Renal pelvis (tissue), 1 donor: ENCODE measurements at regions not wholly inside any gene's neighbourhood (a gene's known extent, or its start where the extent isn't known, plus 50 kb on each side); places are given as distances from the start of the nearest gene placed in this dataset.
"Not testable (repeated sequence)": the region's sequence is repeated elsewhere in the genome, so short reads cannot be mapped to it uniquely, and the experiment has no call there.

Experiments
- DNase-seq: peaks from one replicate; pipeline ENCODE4 v3.0.0-alpha.2; 2013

DNA sequence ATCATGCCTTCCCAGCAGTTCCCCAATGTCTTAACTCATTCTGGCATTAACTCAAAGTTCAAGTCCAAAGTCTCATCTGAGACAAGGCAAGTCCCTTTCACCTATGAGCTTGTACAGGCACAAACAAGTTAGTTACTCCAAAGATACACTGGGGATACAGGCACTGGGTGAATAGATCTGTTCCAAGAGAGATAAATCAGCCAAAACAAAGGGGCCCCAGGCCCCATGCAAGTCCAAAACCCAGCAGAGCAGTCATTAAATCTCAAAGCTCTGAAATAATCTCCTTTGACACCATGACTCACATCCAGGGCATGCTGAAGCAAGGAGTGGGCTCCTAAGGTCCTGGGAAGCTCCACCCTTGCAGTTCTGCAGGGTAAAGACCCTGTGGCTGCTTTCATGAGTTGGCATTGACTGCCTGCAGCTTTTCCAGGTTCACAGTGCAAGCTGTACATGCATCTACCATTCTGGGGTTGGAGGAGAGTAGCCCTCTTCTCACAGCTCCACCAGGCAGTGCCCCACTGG, 332.2 kb upstream of the KIF2B start:
- no peak for DNase-seq

DNA sequence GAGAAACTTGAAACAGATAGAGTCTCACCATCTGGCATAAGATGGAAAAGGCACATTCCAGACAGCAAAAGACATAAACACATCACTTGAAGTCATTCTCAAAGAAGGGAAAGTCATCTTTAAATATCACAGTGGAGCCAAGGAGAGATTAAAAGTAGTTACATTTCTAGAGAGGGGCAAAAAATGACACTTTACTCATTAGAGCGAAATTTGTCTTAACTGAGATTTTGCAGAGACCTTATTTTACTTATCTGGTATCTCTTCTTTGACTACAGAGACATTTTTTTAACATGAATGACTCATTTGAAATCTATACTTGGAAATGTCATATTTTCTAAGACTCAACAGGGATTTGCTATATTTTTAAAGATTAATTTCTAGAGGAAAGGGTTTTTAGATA, 339.0 kb upstream of the KIF2B start:
- no peak for DNase-seq

DNA sequence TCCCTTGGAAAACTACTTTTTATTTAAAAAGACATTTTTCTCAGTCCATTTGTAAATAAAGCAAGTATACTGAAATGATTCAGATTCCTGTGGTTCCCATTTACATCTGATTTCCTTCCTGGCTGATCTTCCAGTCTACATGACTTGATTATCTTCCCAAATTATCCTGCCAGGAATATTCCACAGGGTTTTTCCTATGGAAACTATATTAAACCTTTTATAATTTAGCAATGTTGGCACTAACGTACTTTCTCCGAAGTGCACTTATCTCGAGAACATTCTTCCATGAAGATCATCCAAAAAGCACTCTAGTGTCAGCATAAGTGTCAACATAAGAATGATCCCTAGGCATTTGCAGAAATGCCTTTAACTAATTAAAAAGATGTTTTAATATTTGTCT, 347.7 kb upstream of the KIF2B start:
- no peak for DNase-seq

DNA sequence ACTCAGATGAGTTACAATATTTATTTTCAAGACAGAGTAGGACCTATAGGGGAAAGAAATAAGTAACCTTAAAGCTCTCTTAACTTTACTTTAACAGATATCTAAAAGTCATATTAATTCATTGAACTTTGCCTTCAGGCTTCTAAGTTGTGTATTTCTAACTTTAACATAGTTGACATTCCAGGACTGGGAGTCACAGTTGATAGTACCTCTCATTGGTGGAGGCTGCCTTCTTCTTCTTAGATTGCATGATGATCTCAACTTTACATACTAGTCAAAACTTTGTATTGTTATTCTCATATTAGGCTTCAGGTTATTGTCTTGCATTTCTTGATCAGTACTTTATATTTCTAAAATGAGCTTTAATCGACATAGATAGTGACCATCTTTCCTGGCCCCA, 350.1 kb upstream of the KIF2B start:
- no peak for DNase-seq

DNA sequence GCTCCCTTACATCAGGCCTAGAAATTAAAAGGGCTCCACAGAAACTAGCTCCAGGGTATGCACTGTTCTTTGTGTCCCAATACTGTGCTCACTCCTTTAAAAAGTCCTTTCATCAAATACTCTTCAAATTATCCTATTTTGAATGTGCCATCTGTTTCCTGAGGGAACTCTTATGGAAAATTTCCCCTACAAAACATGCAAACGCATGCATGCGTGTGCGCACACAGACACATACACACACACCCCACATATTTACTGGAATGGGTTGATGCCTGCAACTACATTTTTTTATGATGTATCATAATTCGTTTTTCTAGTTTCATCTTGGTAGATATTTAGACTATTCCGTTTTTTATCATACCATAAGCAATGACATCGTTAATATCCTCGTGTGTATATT, 351.2 kb upstream of the KIF2B start:
- DNase-seq: no peak

DNA sequence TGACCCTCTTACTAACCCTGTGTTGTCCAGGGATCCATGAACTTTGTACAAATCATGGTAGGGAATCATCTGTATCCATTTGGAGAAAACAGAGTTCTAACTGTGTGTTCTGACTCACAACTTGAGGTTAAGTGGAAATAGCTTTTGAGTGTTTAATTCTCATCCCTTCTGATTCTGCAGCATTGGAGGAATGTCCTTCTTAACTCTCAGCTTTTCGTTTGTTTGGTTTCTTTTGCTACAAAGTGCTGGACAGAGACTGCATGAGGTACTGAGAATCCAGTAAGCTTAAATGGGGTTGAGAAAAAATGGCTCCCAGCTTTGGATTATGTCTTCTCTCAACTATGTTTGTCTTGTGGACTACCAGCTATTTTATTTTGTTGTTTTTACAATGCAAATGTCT, 352.1 kb upstream of the KIF2B start:
- no peak for DNase-seq

DNA sequence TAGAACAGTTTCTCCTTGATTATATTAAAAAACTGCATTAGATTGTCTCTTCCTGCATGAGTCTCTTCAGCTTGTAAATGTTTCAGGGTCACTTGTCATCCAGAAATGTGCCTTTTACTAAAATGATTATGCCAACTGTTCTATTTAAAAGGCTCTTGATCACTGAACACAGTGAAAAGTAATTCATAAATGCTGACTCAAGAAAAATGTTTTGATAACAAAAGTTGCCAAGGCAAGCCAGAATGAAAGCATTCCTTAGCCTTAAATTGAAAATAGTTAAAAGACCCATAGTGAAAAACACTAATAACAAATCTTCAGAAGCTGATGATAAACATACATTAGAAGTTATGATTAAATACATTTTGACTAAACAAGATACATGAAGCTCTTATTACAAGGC, 356.0 kb upstream of the KIF2B start:
- DNase-seq: no peak

DNA sequence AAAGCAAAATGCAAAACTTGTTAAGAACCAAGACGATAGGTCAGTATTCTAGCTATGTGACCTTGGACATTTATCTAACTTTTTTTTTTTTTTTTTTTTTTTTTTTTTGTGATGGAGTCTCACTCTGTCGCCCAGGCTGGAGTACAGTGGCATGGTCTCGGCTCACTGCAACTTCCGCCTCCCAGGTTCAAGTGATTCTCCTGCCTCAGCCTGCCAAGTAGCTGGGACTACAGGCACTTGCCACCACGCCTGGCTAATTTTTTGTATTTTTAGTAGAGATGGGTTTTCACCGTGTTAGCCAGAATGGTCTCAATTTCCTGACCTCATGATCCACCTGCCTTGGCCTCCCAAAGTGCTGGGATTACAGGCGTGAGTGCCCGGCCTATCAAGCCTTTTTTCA, 358.3 kb upstream of the KIF2B start:
- DNase-seq: not testable (repeated sequence)

DNA sequence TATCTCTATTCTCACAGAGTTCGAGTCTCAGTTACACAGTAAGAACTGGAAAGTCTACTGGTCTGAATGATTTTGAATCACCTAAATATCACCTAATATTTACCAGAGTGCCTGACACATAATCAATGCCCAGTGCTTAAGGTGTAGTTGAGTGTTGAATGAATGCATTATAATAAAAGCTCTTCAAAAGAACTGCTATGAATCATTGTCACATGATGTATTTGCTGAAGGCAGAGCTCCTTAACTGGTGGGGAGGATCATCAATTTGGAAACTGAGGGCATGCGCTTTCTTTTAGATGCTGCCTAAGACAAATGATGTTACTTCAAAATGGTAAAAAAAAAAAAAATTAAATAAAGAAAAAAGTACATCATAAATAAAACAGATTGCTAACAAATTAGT, 359.4 kb upstream of the KIF2B start:
- no peak for DNase-seq

DNA sequence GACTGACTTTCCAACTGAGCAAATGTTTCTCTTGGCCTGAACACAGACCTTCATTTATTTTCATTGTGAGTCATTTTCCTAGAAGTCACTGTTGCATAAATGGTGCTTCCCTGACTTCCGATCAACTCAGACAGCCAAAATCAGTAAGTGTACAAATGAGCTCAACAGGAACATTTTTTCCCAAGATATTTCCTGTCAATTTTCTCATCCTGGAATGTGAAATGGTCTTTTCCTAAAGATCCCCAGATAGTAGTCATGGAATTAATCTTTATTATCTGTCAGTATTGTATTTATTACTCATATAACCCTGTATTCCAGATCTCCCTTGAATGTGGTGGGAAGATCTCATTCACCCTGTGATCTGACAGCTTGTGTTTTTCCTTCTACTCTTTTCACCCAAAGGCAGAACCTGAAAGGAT, 360.3 kb upstream of the KIF2B start:
- DNase-seq: peak; percentile 8

DNA sequence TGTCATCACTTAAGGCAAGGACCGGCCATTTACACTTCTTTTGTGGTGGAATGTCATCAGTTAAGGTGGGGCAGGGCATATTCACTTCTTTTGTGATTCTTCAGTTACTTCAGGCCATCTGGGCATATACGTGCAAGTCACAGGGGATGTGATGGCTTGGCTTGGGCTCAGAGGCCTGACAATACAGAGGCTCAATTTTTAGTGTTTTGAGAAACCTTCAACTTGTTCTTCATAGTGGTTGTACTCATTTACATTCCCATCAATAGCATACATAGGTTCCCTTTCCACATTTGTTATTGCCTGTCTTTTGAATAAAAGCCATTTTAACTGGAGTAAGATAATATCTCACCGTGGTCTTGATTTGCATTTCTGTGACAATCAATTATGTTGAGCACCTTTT, 366.8 kb upstream of the KIF2B start:
- DNase-seq: not testable (repeated sequence)

DNA sequence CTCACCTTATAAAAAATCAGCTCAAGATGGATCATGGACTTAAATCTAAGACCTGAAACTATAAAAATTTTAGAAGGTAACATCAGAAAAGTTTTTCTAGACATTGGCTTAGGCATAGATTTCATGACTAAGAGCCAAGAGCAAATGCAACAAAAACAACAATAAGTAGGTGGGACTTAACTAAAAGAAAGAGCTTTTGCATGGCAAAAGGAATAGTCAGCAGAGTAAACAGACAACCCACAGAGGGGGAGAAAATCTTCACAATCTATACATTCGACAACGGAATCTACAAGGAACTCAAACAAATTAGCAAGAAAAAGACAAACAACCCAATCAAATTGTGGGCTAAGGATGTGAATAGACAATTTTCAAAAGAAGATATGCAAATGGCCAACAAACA, 368.4 kb upstream of the KIF2B start:
- DNase-seq: no peak

DNA sequence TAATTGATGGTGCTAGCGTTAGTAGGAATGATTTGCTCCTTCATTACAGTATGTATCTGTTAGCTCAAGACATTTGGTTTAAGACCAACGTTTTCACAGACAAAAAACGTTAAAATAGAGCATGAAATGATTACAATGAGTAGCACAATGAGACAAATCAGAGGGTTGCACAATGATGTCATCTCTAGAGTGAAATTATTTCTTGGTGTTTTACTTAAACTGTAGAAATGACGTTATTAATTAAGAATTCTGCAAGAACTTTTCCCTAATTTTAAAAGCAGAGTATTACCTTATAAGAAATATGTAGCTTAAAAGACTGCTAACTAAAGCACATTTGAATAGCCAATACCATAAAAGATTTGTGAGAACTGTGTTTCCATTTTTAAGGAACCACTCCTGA, 373.4 kb upstream of the KIF2B start:
- no peak for DNase-seq

DNA sequence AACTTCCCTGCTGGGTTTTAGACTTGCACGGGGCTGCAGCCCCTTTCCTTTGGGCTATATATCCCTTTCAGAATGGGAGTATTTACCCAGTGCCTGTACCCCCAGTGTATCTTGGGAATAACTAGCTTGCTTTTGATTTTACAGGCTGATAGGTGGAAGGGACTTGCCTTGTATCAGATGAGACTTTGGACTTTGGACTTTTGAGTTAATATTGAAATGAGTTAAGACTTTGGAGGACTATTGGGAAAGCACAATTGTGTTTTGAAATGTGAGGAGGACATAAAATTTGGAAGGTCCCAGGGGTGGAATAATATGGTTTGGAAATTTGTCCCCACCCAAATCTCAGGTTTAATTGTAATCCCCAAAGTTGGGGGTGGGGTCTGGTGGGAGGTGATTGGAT, 393.8 kb upstream of the KIF2B start:
- DNase-seq: no peak

DNA sequence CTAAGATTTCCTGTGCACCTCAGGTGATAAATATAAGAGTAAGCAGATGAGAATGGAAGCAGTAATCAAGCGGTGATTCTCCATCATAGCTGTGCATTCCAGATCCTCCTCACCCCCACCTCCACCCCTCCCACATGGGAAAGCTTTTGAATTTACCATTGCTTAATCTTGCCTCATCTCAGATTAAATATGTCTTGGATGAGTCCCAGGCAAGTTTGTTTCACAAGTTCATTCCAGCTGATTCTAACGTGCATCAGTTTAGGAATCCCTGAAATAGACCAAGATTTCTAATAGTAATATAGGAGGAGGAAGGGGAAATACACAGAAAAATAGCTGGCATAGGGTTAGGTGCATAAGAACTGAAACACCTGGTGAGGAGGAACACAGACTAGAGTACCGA, 396.2 kb upstream of the KIF2B start:
- DNase-seq: no peak

DNA sequence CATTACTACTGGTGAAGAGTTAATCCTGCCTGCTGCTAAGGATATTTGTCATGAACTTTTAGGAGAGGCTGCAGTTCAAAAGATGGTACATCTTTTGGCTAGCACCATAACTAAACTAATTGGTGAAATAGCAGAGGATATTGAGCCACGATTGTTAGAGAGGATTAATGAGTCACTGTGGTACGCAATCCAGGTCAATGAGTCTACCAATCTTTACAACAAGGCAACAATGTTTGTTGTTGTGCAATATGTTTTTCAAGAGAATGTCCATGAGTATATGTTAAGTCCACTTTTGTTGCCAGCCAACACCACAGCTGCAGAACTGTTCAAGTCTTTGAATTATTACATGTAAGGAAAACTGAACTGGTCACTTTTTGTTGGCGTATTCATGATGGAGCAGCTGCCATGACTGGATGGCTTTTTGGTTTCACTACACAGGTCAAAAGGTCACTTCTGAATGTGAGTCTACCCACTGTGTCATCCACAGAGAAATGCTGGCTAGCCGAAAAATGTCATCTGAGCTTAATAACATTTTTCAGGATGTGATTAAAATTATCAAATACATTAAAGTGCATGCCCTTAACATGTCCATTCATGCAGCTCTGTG, 402.6 kb upstream of the KIF2B start:
- DNase-seq: no peak

DNA sequence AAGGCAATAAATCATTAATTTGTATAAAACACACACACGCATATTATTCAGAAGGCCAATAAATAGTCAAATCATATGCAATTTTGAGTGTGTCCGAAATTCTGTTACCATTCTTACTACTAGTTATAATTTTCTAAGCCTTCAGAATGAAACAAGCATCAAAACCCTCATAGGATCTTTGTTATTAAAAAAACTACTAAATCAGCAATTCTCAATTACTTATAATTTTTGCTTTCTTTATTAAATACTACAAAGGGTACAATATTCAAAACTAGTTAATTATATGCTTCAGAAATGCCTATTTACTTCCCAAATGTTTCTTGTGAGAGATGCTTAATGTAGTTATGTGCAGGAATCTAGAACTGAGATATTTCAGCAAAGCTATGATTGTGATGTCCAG, 413.1 kb upstream of the KIF2B start:
- no peak for DNase-seq

DNA sequence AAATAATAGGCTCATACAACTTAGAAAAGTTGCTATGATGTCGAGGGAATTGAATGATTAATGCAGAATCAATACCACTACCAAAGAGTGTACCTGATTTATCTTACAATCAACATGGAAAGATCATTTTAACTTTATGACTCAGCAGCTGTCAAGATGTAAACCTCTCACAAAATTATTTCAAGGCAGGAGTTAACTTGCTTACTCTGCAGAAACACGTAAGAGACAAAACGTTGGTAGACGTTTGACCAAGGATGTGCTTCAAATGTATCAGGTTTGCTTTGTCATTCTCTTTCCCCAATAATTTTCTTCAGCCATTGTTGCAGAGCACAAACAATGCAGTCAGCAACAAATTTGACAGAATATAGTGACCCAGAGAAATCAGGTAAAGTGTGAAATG, 415.8 kb upstream of the KIF2B start:
- DNase-seq: no peak

DNA sequence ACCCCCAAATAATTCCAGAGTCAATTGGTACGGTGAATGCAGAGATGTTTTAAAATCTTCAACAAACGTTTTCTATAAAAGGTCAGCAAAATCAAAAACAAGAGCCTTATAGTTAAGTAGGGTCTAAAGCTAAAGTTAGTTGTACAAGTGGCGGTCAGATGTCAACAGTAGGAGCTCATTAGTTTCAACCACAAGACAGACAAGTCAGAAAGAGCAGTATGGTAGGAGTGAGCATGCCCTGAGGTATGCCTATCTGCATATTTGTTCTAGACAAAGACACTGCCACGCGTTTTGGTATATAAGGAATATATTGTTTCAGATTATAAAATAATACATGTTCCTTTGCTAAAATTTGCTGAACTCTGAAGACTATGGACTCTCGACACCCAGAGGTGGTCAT, 431.5 kb upstream of the KIF2B start:
- no peak for DNase-seq

DNA sequence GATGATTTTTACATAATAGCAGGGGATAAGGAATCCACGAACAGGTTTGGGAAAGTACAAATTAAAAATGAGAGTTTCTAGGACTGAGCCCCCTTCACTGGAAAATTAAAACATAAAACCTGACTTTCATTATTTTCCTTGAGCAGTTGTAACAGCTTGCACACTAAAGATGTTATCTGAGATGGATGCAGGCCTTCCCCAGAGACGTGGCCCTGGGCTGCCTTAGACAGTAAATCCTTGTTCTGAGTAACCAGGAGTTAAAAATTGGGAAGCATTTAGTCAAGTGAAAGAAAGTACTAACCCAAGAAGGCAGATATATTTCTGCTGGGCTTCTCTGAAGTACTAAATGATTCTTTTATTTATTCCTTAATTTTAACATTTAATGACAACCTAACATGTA, 432.2 kb upstream of the KIF2B start:
- DNase-seq: no peak

DNA sequence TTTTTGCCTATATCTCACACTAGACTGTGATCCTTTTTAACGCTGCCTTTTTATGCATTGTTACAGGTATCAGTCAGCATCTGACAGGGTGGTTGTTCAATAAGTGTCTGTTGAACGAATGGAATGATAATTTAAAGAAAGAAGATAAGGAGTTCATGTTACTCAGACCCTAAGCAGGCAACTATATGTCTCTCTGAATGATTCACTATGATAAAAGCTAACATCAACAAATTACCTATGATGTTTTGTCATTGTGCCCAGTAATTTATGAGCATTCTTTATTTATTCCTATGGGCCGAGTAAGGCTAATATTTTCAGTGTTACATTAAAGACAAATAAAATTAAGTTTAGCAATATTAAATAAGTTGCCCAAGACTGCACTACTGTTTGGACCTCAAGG, 435.0 kb upstream of the KIF2B start:
- no peak for DNase-seq

DNA sequence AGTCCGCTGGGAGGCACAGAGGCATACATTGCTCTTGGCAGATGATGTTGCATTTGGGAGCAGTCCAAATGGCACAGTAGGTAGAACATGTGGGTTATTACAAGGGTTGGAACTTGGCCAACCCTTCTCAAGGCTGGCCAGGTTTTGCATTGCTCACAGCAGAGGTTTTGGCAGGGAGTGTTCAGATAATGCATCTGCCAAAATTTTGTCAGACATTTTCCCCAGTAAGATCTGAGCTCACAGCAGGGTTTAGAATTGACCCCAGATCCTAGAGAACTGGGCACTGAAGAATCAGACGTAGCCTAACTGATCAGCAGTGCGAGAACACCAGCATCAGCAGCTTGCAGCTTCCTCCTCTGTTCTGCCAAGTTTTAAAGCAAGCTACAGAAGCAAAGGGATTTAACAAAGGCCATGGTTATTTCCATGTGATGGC, 468.8 kb upstream of the KIF2B start:
- no peak for DNase-seq

DNA sequence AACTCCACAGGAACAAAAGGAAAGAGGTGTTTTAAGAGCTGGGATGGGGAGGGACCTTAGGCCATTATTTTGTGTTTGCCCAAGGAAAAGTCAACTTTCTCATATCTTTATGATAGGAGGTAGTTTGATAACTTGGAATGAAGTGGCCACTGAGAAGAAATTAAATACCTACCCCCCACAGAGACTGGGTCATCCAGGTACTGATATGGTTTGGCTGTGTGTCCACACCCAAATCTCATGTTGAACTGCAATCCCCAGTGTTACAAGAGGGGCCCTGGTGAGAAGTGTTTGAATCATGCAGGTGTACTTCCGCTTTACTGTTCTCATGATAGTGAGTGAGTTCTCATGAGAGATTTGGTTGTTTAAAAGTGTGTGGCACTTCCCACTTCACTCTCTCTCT, 477.9 kb upstream of the KIF2B start:
- no peak for DNase-seq

DNA sequence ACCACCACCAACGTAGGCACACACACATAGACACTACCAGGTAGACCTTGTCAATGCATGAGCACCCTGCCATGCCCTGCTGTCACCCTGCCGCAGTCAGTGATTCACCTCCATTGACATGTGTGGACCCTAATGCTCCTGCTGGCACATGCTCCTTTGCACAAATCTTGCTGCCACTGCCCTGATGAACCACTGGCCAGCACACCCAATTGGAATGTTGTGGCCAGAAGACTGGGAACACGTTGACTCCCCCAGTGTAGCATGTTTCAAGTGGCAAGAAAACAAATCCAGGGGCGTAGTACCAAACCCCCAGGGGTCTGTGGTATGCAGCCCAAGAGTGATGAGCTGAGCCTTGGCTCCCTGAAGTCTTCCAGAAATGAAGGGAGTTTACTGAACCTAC, 486.4 kb upstream of the KIF2B start:
- no peak for DNase-seq

DNA sequence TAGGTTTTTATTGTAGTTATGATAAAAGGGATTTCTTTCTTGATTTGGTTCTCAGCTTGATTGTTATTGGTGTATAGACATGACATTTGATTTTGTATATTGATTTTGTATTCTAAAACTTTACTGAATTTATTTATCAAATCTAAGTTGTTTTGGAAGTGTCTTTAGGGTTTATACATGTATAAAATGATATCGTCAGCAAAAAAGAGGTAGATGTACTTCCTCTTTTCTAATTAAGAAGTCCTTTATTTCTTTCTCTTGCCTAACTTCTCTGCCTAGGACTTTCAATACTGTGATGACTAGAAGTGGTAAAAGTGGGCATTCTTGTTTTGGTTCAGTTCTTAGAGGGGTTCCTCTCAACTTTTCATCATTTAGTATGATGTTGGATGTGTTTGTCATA, 487.3 kb upstream of the KIF2B start:
- DNase-seq: no peak
